ENCODE measurements at regions not wholly inside any gene's neighbourhood (a gene's known extent, or its start where the extent isn't known, plus 50 kb on each side); places are given as distances from the start of the nearest gene placed in this dataset.

- Histone ChIP-seq H3K9me3 (ENCODE audit: low read length) (no peaks in the 10 kb centered on the region), H3K4me3 (ENCODE audit: low read length) (no peak overlapping the region), H3K4me1 (ENCODE audit: insufficient read depth, low read length) (no peaks in the 10 kb centered on the region), H2AFZ (ENCODE audit: low read depth, low read length) (no peak overlapping the region), H3K27me3 (ENCODE audit: insufficient read depth, low read length) (no peaks in the 10 kb centered on the region), H3K36me3 (ENCODE audit: insufficient read depth, low read length) (no peaks in the 10 kb centered on the region)
Measured at GRCh38 chr12:98074286-98074685, 441.1 kb upstream of the TMPO start.

DNA sequence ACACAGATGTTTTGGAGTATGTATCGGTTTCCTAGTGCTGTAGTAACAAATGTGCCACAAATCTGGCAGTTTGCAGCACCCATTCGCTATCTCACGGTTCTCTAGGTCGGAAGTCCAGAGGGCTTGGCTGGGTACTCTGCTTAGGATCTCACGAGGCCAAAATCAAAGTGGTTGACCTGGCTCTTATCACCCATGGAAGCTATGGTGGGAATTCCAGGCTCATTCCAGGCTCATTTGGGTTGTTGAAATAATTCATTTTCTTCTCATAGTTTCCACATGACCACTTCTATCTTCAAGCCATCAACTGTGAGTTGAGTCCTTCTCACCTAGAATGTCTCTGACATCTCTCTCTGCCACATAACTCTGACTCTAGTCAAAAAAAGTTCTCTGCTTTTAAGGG lies 431.0 kb upstream of the TMPO start:
- Histone ChIP-seq H3K4me3 (ENCODE audit: low read length) (no peak overlapping the region), H3K36me3 (ENCODE audit: insufficient read depth, low read length) (no peaks in the 10 kb centered on the region), H3K9me3 (ENCODE audit: low read length) (peaks cover 1% of the 10 kb centered on the region), H3K4me1 (ENCODE audit: insufficient read depth, low read length) (peaks cover 32% of the 10 kb centered on the region), H2AFZ (ENCODE audit: low read depth, low read length) (no peak overlapping the region), H3K27me3 (ENCODE audit: insufficient read depth, low read length) (no peaks in the 10 kb centered on the region)

- no peaks in the 10 kb centered on the region for H3K36me3 ChIP-seq (ENCODE audit: insufficient read depth, low read length)
- peaks cover 32% of the 10 kb centered on the region for H3K4me1 ChIP-seq (ENCODE audit: insufficient read depth, low read length)
- H2AFZ ChIP-seq (ENCODE audit: low read depth, low read length): no peak overlapping the region
- no peaks in the 10 kb centered on the region for H3K27me3 ChIP-seq (ENCODE audit: insufficient read depth, low read length)
- H3K9me3 ChIP-seq (ENCODE audit: low read length): peaks cover 1% of the 10 kb centered on the region
- no peak overlapping the region for H3K4me3 ChIP-seq (ENCODE audit: low read length)
Measured at GRCh38 chr12:98085046-98085755, 430.2 kb upstream of the TMPO start.

- H3K4me1 ChIP-seq (ENCODE audit: insufficient read depth, low read length): peaks cover 14% of the 10 kb centered on the region
- H3K9me3 ChIP-seq (ENCODE audit: low read length): no peaks in the 10 kb centered on the region
- H3K36me3 ChIP-seq (ENCODE audit: insufficient read depth, low read length): no peaks in the 10 kb centered on the region
- H2AFZ ChIP-seq (ENCODE audit: low read depth, low read length): no peak overlapping the region
- H3K4me3 ChIP-seq (ENCODE audit: low read length): no peak overlapping the region
- H3K27me3 ChIP-seq (ENCODE audit: insufficient read depth, low read length): no peaks in the 10 kb centered on the region
Measured at GRCh38 chr12:98090731-98091130, 424.7 kb upstream of the TMPO start.

GRCh38 chr12:98096436-98096835 lies 419.0 kb upstream of the TMPO start:
- Histone ChIP-seq H3K36me3 (ENCODE audit: insufficient read depth, low read length) (no peaks in the 10 kb centered on the region), H3K4me3 (ENCODE audit: low read length) (no peak overlapping the region), H3K9me3 (ENCODE audit: low read length) (no peaks in the 10 kb centered on the region), H3K4me1 (ENCODE audit: insufficient read depth, low read length) (no peaks in the 10 kb centered on the region), H3K27me3 (ENCODE audit: insufficient read depth, low read length) (no peaks in the 10 kb centered on the region), H2AFZ (ENCODE audit: low read depth, low read length) (no peak overlapping the region)

DNA sequence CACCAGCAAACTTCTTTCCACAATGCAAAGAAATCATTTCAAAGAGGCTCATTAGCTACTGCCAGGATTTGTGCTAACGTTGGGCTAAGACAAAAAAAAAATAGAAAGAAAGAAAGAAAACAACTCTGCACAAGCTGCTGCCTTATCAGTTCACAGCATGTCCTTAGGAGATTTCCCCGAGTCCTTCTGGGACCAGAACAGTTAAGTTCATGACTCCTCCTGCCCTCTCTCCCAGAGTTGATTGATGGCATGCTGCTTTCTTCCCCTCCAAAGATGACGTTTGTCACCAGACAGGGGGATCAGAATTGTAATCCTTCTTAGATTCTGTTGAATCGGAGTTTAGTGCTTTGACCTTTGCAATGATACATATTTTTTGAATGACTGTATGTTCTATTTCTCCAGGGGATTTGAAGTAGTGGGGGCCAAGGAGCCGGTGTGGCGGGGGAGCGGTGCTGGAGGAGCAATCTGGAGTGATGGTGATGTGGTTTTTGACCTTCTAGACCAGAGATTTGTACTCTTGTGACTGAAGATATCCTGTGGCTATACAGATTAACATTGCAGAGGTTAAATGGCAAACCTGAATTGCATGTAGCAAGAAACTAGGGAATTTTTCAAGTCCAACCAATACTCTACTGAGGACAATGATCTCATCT lies 409.2 kb upstream of the TMPO start:
- Histone ChIP-seq H3K36me3 (ENCODE audit: insufficient read depth, low read length) (no peaks in the 10 kb centered on the region), H3K27me3 (ENCODE audit: insufficient read depth, low read length) (no peaks in the 10 kb centered on the region), H3K4me1 (ENCODE audit: insufficient read depth, low read length) (peaks cover 16% of the 10 kb centered on the region), H3K9me3 (ENCODE audit: low read length) (no peaks in the 10 kb centered on the region), H2AFZ (ENCODE audit: low read depth, low read length) (no peak overlapping the region), H3K4me3 (ENCODE audit: low read length) (no peak overlapping the region)

DNA sequence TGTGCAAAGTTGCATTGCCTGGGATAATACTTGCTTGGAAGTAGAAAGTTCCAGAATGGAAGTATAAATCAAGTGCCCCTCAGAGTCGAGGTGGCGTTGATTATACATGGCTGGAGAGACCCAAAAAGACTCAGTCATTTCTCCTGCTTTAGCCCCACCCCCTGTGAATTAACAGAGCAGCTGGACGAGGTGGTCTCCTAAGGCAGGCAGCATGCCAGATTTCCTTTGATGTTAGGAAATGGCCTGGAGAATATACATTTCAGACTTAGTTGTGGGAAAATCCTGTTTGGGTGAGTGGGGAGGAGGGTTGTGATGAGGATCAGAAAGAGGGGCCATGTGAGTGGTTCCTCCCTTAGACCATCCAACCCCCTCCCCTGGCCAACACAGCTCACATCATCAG lies 406.1 kb upstream of the TMPO start:
- no peaks in the 10 kb centered on the region for H3K27me3 ChIP-seq (ENCODE audit: insufficient read depth, low read length)
- H2AFZ ChIP-seq (ENCODE audit: low read depth, low read length): no peak overlapping the region
- peaks cover 16% of the 10 kb centered on the region for H3K4me1 ChIP-seq (ENCODE audit: insufficient read depth, low read length)
- no peaks in the 10 kb centered on the region for H3K36me3 ChIP-seq (ENCODE audit: insufficient read depth, low read length)
- no peaks in the 10 kb centered on the region for H3K9me3 ChIP-seq (ENCODE audit: low read length)
- H3K4me3 ChIP-seq (ENCODE audit: low read length): no peak overlapping the region

GRCh38 chr12:98110536-98110935 lies 404.9 kb upstream of the TMPO start:
- H3K9me3 ChIP-seq (ENCODE audit: low read length): no peaks in the 10 kb centered on the region
- H3K4me1 ChIP-seq (ENCODE audit: insufficient read depth, low read length): peaks cover 12% of the 10 kb centered on the region
- no peaks in the 10 kb centered on the region for H3K36me3 ChIP-seq (ENCODE audit: insufficient read depth, low read length)
- no peaks in the 10 kb centered on the region for H3K27me3 ChIP-seq (ENCODE audit: insufficient read depth, low read length)
- H2AFZ ChIP-seq (ENCODE audit: low read depth, low read length): no peak overlapping the region
- H3K4me3 ChIP-seq (ENCODE audit: low read length): no peak overlapping the region

GRCh38 chr12:98113548-98113947 lies 401.8 kb upstream of the TMPO start:
- H2AFZ ChIP-seq (ENCODE audit: low read depth, low read length): no peak overlapping the region
- no peaks in the 10 kb centered on the region for H3K9me3 ChIP-seq (ENCODE audit: low read length)
- no peak overlapping the region for H3K4me3 ChIP-seq (ENCODE audit: low read length)
- H3K36me3 ChIP-seq (ENCODE audit: insufficient read depth, low read length): no peaks in the 10 kb centered on the region
- H3K27me3 ChIP-seq (ENCODE audit: insufficient read depth, low read length): no peaks in the 10 kb centered on the region
- peaks cover 5% of the 10 kb centered on the region for H3K4me1 ChIP-seq (ENCODE audit: insufficient read depth, low read length)

DNA sequence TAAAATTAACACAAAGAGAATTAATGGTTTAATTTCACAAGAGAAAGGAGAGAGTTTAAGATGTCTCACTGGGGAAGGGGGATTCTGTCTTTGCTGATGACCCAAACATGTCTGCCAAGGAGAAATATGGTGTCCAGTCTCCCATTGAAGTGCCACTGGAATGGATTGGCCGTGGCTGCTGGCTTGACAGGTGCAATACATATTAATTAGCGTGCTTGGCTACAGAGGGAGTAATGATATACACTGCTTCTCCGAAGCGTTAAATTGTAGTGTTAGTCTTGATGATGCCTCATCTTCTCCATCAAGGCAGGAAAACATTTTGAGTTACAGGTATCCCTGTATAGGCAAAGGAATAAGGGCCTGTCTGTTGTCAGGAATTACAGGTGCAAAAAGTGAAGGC lies 393.4 kb upstream of the TMPO start:
- Histone ChIP-seq H2AFZ (ENCODE audit: low read depth, low read length) (no peak overlapping the region), H3K4me3 (ENCODE audit: low read length) (no peak overlapping the region), H3K9me3 (ENCODE audit: low read length) (no peaks in the 10 kb centered on the region)

DNA sequence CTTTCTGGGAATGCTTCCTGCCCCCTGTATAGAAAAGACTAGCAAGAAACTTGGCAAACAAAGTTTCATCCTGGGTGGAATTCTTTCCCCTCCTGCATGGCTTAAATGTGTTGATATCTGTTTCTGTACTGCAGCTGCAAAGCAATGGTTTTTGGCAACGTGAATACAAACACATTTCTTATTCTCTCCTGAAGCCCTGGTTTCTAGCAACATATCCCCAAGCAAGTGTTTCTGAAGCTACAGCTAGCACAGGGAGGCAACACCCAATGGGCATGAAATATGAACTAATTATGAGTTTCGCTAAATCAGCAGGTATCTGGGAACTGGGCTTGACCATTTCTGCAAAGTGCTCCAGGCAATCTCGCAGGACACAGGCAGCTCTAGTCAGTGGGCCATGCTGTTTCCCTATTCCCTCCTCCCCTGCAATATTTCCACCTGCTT lies 392.3 kb upstream of the TMPO start:
- Histone ChIP-seq H3K4me1 (ENCODE audit: insufficient read depth, low read length) (peaks cover 5% of the 10 kb centered on the region), H3K4me3 (ENCODE audit: low read length) (no peak overlapping the region), H3K36me3 (ENCODE audit: insufficient read depth, low read length) (no peaks in the 10 kb centered on the region), H3K27me3 (ENCODE audit: insufficient read depth, low read length) (no peaks in the 10 kb centered on the region), H3K9me3 (ENCODE audit: low read length) (no peaks in the 10 kb centered on the region), H2AFZ (ENCODE audit: low read depth, low read length) (no peak overlapping the region)

More for the DNA sequence above, 393.4 kb upstream of the TMPO start:
- no peaks in the 10 kb centered on the region for H3K27me3 ChIP-seq (ENCODE audit: insufficient read depth, low read length)
- no peaks in the 10 kb centered on the region for H3K4me1 ChIP-seq (ENCODE audit: insufficient read depth, low read length)
- H3K36me3 ChIP-seq (ENCODE audit: insufficient read depth, low read length): no peaks in the 10 kb centered on the region

- Histone ChIP-seq H3K36me3 (ENCODE audit: insufficient read depth, low read length) (no peaks in the 10 kb centered on the region), H3K4me1 (ENCODE audit: insufficient read depth, low read length) (peaks cover 5% of the 10 kb centered on the region), H3K9me3 (ENCODE audit: low read length) (no peaks in the 10 kb centered on the region), H3K4me3 (ENCODE audit: low read length) (no peak overlapping the region), H2AFZ (ENCODE audit: low read depth, low read length) (no peak overlapping the region), H3K27me3 (ENCODE audit: insufficient read depth, low read length) (no peaks in the 10 kb centered on the region)
Measured at GRCh38 chr12:98126637-98127335, 388.6 kb upstream of the TMPO start.

DNA sequence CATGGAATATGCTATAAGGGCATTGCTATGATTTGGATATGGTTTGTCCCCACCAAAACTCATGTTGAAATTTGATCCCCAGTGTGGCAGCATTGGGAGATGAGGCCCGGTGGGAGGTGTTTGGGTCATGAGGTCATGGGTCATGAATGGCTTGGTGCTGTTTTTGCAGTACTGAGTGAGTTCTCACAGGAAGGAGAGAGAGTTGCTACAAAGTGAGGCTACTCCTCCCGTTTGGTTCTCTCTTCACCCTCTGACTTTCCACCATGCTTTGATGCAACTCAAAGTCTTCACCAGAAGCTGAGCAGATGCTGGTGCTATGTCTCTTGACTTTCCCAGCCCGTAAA lies 388.1 kb upstream of the TMPO start:
- Histone ChIP-seq H3K9me3 (ENCODE audit: low read length) (no peaks in the 10 kb centered on the region), H3K4me1 (ENCODE audit: insufficient read depth, low read length) (peaks cover 5% of the 10 kb centered on the region), H3K27me3 (ENCODE audit: insufficient read depth, low read length) (no peaks in the 10 kb centered on the region), H3K4me3 (ENCODE audit: low read length) (no peak overlapping the region), H2AFZ (ENCODE audit: low read depth, low read length) (no peak overlapping the region), H3K36me3 (ENCODE audit: insufficient read depth, low read length) (no peaks in the 10 kb centered on the region)
